Stimulated activated CD4-positive, alpha-beta T cell treated with anti-CD3 and anti-CD28 coated beads, Interleukin-4, amount 100 ng/mL, for 24 hours (primary cell): ENCODE measurements at regions not wholly inside any gene's neighbourhood (a gene's known extent, or its start where the extent isn't known, plus 50 kb on each side); places are given as distances from the start of the nearest gene placed in this dataset.

Experiments
- DNase-seq: peaks from one replicate; pipeline ENCODE4 v3.0.0-alpha.2; 2020

DNA sequence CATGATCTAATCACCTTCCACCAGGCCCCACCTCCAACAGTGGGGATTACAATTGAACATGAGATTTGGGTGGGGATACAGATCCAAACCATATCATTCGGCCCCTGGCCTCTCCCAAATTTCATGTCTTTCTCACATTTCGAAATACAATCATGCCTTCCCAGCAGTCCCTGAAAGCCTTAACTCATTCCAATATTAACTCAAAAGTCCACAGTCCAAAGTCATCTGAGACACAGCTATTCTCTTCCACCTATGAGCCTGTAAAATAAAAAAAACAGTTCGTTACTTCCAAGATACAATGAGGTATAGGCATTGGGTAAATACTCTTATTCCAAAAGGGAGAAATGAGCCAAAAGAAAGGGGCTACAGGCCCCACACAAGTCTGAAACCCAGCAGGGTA, 222.6 kb downstream of the SOD2 start:
- DNase-seq = no peak

DNA sequence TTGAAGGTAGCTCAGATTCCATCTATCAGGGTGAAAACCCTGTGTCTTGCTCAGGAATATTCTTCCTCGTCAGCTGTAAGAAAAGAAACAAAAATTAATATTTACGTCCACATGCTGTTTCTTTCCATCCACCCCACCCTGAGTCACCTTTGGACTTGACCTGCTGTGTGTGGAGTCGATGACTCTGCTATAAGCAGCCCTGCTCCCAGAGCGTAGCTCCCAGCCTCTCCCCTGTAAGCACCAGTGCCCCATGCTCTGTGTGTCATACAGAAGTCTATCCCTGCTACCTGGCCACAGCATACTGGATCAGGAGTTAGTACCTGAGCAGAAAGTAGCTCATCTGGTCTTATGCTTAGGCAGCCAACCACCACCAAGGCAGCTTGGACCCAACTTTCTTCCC, 223.6 kb downstream of the SOD2 start:
- DNase-seq = no peak

DNA sequence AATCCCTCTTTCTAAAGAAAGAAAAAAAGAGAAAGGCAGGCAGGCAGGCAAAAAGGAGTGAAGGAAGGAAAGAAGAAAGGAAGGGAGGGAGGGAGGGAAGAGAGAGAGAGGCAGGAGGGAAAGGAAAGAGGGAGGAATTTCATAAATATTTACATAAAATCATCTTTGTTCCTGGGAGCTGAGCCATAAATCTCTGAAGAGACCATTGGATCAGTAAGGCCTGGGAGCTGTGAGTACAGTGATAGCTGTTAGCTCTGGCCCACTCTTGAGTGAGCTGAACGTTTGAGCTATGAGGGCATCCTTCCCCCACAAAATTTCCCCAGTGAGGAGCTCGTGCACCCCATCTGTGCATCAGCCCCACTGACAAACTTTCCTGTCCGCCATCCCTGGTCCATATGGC, 224.0 kb downstream of the SOD2 start:
- no peak for DNase-seq

DNA sequence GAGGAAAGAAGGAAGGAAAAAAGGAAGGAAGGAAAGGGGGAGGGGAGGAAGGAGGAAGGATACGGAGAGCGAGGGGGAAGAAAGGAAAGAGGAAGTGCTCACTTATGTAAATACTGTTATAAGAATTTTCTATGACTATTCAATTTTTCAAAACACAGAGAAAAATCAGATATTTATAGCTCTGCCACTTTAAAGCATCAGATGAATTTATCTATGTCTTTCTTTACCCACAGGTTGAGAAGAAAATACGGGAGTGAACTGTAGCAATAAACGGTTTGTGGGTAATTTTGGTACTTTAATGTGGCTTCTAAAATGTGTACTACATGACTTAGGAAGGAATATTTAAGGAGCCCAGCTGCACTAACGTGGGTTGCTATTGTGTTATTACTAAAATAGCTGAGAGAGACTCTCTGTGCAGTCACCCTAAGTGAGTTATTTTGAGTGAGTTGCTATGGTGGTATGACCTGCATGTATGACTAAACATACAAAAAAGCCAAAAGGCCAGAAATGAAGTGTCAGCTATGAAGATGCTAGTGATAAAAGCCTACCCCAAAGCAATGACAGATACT, 225.5 kb downstream of the SOD2 start:
- no peak for DNase-seq

DNA sequence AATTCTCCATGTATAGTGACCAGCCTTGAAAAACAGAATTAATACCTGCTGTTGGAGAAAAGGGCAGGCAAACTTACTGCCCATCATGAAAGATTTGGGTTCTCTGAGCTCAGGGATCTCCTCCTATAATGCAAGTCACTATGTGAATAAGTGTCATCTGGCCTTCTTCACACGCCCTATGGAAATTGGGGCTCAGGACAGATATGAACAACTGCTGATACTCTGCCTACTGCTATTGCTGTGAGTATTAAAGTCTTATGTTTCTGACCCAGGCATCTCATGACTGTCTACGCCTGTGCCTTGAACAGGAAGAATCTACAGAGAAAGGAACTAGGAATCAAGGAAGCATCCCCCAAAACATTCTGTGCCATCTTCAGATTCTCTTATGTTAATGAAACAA, 226.1 kb downstream of the SOD2 start:
- DNase-seq = no peak

DNA sequence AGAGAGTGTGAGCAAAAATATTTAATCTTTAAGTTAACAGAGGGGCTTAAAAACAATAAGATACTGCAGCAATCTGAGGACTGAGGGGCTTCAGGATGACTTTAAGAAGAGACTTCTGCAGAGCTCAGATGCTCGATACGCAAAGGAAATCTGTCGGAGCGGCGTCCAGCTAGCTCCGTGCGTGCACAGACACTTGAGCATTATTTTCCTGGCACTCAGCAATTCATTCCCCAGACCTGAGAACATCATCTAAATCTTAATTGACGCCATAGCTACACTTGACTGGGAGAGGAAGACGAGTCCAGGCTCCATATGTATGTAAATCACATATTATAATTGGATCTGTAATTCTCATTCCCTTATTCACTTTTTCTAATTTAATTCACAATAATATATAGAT, 228.2 kb downstream of the SOD2 start:
- DNase-seq = no peak

DNA sequence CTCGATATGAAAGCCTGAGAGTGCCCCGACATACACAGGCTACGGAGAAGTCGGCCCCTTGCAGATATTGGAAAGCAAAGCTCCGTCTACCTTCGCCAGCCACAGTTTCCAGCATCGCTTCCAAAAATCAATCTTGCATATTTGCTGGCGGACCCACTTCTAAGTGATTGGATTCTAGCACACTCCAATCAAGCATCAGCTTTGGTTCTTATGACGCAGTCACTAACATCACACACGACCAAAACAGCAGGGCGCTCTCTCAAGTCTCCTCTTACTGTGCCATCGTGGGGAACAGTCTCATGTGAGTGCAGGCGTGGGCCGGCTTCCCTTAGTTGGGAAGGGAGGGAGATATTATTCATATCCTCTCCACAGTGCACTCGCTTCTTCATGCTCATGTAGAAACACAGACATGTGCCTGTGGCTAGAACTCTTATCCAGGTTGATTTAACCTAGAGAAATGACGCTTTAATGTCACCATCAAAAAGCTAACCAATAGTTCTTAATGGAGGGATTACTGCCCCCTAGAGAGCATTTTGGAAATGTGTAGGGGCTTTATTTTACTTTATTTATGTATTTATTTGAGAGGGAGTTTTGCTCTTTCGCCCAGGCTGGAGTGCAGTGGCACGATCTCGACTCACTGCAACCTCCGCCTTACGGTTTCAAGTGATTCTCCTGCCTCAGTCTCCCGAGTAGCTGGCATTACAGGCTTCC, 229.8 kb downstream of the SOD2 start:
- DNase-seq = no peak

DNA sequence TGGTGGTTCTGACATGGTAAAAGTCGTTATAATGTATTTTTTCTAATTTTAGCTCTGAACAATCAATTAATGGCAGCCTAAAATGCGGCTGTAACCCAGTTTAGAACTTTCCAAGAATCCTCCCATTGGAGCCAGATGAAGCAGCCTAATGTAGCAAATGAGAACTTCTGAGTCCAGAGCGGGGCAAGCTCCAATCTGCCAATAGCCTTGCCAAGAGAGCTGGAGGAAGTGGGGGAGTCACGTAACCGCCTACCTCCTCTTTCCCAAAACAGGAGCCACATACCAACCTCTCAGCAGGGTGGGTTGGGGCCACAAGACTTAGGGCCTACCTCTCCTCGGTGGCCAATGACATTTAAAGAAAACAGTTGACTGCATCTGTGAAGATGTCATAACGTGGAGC, 230.6 kb downstream of the SOD2 start:
- no peak for DNase-seq

DNA sequence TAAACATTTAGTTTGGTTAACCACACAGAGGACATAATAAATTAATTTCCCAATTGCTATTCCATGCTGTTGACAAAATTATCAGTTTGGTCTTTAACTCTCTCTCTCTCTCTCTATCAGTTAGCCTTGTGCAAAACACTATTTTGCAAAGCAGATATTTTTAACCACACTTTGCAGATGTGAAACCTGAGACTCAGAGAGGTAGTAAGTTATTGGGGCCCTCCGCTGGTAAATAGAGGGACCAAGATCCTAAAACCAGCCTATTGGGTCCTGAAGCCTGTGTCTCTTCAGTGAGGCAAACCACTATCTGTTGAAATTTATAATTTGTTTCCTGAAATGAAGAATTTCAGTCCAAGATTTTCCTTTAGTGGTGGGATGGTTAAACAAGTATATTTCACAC, 231.0 kb downstream of the SOD2 start:
- no peak for DNase-seq

DNA sequence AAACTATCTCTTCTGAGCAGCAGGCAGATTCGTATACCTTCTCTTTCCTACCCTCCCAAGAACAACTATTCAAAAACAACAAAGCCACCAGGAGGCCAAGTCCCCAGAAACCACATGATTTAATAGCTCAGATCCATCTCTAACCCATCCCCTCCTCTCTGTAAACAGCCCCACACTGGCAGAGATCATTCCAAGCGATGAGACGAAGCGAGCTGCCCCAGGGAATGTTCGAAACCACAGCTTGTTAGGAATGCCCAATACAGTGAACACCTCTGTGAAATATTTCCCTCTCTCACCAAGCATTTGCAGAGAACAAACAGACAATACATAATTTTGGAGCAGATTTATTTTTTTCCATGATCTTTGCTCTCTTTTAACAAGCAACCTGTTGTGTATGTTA, 231.8 kb downstream of the SOD2 start:
- DNase-seq = no peak

DNA sequence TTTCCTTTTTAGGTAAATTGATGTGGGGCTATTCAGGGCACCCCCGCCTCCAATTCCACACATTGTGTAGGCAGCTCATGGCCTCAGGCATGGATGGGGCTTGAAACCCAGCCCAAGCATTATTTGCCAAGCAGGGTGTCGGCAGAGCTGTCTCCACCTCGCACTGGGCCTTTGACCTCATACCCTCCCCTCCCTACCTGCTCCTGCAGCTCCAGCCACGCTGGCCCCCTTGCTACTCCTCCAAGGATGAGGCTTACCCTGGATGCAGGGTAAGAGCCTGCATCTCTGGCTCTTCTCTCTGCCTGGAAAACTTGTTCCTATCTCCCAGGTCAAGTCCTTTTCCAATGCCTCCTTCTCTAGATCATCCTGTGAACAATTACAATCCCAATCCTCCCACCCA, 232.6 kb downstream of the SOD2 start:
- DNase-seq = no peak

DNA sequence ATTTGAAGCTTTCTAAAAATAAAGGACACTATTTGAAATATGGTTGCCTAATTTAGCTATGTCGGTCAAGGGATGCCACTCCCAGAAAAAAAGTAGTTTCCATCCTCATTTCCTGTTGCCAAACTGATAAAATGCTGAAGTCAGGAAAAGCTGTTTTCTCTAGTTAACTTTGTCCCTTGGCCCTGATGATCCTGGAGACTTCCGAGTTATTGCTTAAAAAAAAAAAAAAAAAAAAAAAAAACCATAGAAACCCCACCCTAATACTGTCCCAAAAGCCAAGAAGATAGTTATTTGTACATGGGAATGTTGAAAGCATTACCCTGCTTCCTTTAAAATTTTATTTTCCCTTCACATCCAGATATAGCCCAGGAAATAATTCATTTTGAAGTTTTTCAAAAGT, 236.7 kb downstream of the SOD2 start:
- DNase-seq = no peak

DNA sequence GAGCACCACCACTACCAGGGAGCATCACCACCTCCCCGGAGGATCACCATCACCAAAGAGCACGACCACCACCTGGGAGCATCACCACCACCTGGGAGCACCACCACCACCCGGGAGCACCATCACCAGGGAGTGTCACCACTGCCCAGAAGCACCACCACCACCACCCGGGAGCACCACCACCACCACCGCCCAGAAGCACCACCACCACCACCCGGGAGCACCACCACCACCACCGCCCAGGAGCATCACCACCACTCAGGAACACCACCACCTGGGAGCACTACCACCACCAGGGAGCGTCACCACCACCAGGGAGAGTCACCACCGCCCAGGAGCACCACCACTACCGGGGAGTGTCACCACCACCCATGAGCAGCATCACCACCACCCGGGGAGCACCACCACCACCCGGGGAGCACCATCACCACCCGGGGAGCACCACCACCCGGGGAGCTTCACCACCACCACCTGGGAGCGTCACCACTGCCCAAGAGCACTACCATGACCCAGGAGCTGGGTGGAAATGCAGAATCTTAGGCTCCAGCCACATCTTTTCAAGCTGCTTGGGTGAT, 237.3 kb downstream of the SOD2 start:
- no peak for DNase-seq

DNA sequence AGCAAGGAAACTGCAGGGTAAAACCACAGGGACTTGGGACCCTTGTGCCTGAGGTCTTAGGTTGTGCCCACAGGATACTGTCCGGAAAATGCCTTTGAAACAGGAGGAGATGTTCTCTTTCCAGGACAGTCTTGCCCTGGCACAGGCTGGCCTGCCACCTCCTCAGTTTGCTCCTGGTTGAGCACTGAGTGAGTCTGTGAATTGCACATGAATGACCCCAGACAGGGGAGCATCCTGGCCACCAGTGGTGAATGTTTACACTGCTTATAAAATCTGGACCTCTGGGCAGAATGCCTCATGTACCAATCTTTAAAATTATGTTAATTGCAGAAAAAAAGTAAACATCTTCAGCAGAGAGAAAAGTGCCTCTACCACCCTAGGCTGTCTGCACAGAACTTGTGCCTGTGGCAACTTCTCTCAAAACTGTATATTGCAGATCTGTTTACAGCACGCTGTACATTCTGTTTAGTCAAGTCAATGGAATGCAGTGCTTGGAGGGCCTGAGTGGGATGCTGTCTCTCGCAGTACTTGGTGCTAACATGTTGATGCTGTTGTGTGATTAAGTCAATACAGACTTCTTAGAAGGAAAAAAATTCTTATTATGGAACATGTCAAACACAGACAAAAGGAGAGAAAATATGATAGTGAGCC, 242.1 kb downstream of the SOD2 start:
- DNase-seq = no peak

DNA sequence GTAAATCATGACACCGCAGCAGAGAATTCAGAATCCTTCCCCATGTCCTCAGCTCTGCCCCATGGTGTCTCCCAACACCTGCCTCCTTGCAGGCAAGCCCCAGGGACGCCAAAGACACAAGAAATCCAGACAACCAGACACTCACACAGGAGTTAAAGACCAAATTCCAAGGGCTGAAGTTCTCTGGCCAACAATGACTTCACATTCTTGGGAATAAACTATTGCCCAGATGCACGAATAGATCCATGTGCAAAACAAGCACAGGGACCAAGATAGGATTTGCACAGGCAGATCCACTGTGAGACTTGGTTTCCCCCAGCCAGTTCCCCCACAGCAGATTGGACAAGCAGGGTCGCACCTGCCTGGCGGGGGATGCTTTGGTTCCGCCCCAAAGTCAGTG, 246.7 kb downstream of the SOD2 start:
- no peak for DNase-seq

DNA sequence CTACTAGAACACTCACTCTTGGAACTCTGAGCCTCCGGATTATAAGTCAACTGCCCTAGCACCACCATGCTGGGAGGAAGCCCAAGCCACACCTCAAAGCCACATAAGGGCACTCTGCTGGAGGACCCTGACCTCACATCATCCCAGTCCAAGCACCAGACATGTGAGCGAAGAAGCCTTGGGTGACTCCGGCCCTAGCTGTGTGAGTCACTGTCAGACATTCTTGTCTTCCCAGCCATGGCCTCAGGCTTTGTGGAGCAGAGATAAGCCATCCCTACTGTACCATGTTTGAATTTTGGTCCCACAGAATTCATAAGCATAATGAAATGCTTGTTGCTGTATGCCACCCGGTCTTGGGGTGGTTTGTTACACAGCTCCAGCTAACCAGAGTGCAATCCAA, 247.7 kb downstream of the SOD2 start:
- DNase-seq = no peak

DNA sequence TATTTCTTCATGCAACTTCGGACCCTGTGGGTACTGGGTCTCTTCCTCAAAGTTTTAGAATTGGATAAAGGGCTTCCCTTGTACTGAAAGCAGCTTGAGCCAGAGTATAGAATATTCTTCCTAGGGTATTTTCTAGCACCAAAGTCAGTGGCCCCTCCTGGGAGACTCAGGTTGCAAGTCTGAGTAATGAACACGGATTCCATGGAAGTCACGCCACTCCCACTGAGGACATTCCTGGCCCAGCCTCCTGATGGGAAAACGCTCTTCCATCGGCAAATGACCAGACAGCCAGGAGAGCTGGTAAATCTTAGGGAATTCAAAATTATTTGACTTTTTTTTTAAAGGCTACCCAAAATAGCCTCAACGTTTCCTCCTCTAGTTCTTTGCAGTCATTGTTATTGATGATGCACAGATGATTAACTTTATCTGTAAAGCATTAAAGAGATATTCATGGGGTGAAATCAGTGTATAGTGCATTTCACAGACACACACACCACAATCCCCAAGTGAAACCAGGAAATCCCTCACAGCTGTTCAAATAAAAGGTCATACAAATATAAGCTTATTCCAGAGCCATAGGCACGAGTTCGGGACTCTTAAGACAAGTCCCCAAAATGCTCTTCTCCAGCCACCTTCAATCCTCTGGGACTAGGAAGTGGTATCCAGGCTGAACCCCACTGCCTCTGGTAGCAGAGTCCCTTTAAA, 248.8 kb downstream of the SOD2 start:
- no peak for DNase-seq

DNA sequence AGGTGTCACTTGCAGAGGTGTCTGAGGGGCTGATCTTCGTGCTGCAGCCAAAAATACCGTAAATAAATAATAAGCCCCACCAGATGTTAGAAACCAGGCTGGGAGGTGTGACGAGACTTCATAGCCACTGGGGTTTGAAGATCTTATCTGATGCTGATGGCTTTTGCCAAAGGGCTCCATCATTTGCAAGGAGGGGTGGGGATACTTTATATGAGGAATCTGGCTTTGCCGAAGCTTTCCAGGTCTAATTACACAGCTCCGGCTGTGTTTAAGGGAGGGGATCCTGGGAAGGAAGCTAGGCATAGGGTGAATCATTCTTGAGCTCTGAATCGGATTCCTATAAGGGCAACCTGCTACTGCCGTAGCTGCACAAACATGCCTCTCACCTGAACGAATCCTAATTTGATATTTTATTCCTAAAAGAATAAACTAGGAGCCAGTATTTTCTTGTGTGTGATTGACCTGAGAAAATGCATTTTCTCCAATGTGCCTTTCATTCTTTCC, 249.6 kb downstream of the SOD2 start:
- no peak for DNase-seq

DNA sequence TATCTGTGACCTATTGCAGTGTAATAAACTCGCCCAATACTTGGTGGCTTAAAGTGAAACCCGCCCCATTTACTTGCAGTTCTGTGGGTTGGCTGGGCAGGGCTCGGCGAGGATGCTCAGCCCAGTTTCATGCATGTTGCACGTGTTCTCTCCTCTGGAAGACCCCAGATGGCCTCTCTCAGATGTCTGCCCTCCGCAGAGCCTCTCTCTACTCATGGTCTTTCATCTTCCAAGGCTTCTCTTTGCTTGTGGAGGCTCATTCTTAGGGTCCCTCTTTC, 251.4 kb downstream of the SOD2 start:
- no peak for DNase-seq

DNA sequence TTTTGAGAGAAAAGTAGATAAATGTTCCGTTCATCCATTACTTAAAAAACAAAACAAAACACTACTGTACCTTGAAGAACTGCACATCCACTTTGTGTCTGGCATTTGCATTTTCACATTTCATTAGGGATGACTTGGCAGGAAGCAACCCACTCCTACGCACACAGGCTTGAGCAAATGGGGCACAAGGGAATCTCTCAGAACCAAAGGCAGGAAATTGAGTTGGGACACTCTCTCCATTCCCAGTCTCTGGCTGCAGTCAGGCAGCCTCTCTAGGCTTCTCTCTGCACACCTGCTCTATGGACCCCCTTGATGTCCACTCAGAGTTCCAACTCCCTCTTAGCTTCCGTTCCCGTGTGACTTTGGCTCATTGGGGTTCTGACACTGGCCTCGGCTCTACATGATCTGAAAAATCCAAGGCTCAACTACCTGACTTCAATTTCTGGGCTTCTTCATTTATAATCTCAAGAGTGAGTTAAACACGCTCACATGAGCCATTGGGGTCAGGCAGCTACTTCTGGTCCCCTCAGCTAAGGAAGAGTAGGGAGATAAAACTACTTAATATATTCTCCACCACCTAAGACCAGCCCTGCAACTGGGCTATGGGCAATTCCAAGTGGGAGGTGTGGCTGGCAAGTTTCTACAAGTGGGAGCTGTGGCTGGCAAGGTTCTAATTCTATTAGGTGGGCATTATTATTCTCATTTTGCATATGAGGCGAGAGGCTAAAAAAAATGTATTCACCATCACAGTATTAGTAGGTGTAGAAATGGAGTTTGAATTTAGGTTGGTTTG, 251.9 kb downstream of the SOD2 start:
- no peak for DNase-seq

DNA sequence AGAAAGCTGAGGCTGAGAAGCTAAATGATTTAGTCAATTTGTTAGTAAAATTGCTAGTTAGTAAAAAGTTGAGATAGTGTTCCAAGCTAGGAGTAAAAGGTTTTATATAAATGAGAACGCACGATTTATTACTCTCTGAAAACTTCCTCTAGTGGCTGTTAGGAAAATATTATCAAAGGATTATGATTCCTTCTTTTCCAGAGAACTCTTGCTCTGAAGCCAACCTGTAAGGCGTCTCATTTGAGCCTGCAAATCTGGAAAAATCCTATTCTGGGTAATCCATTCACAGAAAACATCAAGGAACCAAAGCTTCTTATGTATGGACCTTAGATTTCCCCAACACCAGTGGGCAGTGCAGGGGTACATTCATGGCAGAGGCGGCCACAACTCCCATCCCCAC, 252.7 kb downstream of the SOD2 start:
- no peak for DNase-seq

DNA sequence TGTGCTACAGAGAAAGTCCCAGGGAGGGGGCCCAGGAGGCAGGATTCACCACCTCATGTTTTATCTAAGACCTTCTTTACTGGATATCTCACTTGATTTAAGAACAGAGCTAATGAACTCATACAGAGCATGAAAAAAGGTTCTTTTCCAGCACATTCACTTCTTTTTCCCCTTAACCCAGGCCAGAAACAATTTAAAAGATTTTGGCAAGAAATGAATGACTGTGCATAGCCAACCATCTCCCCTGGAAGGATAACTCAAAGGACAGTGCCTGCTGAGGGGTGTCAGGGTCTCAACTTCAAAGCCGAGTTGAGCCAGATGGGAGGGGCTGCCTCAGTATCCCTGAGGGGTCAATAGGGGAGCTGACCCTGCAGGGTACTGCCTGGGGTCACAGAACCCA, 253.4 kb downstream of the SOD2 start:
- DNase-seq = no peak

DNA sequence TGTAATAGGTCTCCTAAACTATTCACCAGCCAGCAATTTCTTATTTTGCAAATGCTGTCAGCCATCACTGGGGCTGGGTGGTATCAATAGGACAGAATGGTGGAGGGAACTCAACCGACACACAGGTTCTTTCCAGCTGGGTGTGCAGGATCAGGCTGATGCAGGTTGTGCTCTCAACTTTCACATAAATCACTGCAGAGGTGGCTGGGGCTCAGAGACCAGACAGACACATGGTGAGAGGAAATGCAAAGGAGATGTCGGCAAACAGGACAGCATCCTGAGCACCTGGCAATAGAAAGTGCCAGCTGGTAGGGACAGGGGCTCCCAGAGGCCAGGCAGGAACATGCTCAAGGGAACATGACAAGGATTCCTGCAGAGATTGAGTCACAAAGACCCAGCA, 254.9 kb downstream of the SOD2 start:
- DNase-seq = no peak
